Neural crest cell (in vitro differentiated cells): ENCODE measurements at regions not wholly inside any gene's neighbourhood (a gene's known extent, or its start where the extent isn't known, plus 50 kb on each side); places are given as distances from the start of the nearest gene placed in this dataset.

ENCODE experiments used
- DNase-seq: peaks from one replicate; pipeline ENCODE4 v3.0.0; 2021; ENCODE audit warnings: low read depth, mixed read lengths, low spot score
- H3K27ac Mint-ChIP-seq: one replicate; pipeline ENCODE4 v1.8.0; 2021; ENCODE audit warnings: mild to moderate bottlenecking, mixed read lengths; ENCODE audit not compliant: unreplicated experiment
- H3K27me3 Mint-ChIP-seq: 2 replicates; pipeline ENCODE4 v1.8.0; 2021; ENCODE audit warnings: low read depth, mild to moderate bottlenecking, mixed read lengths
- H3K36me3 Mint-ChIP-seq: 2 replicates; pipeline ENCODE4 v1.8.0; 2021; ENCODE audit warnings: low read depth, mild to moderate bottlenecking, mixed read lengths
- H3K4me1 Mint-ChIP-seq: 2 replicates; pipeline ENCODE4 v1.8.0; 2021; ENCODE audit warnings: mixed read lengths
- H3K4me3 Mint-ChIP-seq: one replicate; pipeline ENCODE4 v1.8.0; 2021; ENCODE audit warnings: mild to moderate bottlenecking, mixed read lengths
- H3K9me3 Mint-ChIP-seq: 2 replicates; pipeline ENCODE4 v1.8.0; 2021; ENCODE audit warnings: mixed read lengths
- TF ChIP-seq, protein P1 (sequence below): fragments of 200-600 bp; sonication (generic); conservative IDR thresholded peaks from 2 replicates; pipeline ENCODE4 v1.5.0; 2021; ENCODE audit warnings: antibody characterized with exemption, mild to moderate bottlenecking

DNA sequence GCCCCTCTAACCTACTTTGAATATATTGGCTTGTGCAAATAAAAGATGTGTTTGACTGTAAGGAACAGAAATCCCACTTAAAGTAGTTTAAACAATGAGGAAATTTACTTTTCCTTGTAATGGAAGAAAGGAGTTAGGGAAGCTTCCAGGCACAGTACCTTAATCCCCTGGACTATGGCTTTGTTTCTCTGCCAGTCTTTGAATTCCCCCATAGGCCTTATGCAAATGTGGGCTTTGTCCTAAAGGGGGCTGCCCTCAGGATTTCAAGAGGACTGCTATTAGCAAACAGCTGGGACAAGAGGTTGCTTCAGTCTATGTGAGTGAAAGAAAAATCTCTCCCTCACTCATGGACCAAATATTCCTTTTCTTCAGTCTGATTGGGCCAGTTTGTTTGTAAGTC, 255.1 kb upstream of the THSD7B start:
- no peaks in the 10 kb centered on the region for H3K36me3 Mint-ChIP-seq
- H3K9me3 Mint-ChIP-seq: no peaks in the 10 kb centered on the region
- TF ChIP-seq, protein P1, sequence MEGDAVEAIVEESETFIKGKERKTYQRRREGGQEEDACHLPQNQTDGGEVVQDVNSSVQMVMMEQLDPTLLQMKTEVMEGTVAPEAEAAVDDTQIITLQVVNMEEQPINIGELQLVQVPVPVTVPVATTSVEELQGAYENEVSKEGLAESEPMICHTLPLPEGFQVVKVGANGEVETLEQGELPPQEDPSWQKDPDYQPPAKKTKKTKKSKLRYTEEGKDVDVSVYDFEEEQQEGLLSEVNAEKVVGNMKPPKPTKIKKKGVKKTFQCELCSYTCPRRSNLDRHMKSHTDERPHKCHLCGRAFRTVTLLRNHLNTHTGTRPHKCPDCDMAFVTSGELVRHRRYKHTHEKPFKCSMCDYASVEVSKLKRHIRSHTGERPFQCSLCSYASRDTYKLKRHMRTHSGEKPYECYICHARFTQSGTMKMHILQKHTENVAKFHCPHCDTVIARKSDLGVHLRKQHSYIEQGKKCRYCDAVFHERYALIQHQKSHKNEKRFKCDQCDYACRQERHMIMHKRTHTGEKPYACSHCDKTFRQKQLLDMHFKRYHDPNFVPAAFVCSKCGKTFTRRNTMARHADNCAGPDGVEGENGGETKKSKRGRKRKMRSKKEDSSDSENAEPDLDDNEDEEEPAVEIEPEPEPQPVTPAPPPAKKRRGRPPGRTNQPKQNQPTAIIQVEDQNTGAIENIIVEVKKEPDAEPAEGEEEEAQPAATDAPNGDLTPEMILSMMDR: no peak
- H3K27ac Mint-ChIP-seq: no peak overlapping the region
- H3K4me3 Mint-ChIP-seq: no peak overlapping the region
- peaks cover 3% of the 10 kb centered on the region for H3K4me1 Mint-ChIP-seq
- H3K27me3 Mint-ChIP-seq: peaks cover 26% of the 10 kb centered on the region
- DNase-seq: no peak

DNA sequence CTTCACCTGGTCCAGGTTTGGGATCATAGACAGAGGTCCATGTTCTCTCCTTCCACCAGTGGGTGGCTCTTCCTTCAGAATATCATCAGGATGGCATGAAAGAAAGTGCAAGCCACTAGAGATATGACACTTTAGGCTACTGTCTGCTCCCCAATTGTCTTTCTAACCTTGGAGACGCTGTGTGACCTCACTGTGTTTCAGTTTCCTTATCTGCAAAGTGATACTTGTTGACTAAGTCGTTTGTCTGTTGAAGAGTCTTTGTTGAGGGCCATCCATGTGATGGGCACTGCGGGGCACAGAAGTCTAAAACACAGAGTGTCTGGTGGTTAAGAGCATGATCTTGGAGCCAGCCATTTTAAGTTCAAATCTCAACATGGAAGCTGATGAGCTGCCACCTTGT, 259.9 kb upstream of the THSD7B start:
- H3K27ac Mint-ChIP-seq: no peak overlapping the region
- H3K4me1 Mint-ChIP-seq: peaks cover 3% of the 10 kb centered on the region
- H3K36me3 Mint-ChIP-seq: no peaks in the 10 kb centered on the region
- TF ChIP-seq, protein P1: no peak
- H3K4me3 Mint-ChIP-seq: no peak overlapping the region
- peaks cover 10% of the 10 kb centered on the region for H3K27me3 Mint-ChIP-seq
- H3K9me3 Mint-ChIP-seq: no peaks in the 10 kb centered on the region
- no peak for DNase-seq

DNA sequence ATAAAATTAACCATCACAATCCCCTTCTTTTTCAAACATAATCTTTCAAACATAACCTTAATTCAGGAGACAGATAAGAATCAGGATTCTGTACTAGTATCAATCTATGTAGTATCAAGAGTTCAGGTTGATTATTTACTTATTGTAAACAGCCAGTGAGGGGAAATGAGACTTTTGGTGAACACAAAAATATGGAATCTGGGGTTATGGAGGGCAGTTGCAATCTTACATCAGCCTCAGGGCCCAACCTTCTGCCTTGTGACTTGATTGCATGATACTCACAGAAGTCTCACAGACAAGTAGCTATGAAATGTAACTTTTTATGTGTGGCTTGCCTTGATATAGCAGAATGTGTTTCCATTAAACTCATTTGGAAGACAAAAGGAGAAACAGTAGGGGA, 262.7 kb upstream of the THSD7B start:
- H3K4me3 Mint-ChIP-seq: no peak overlapping the region
- no peak for DNase-seq
- no peaks in the 10 kb centered on the region for H3K36me3 Mint-ChIP-seq
- no peak overlapping the region for H3K27ac Mint-ChIP-seq
- no peaks in the 10 kb centered on the region for H3K4me1 Mint-ChIP-seq
- TF ChIP-seq, protein P1: no peak
- no peaks in the 10 kb centered on the region for H3K9me3 Mint-ChIP-seq
- H3K27me3 Mint-ChIP-seq: peaks cover 5% of the 10 kb centered on the region

DNA sequence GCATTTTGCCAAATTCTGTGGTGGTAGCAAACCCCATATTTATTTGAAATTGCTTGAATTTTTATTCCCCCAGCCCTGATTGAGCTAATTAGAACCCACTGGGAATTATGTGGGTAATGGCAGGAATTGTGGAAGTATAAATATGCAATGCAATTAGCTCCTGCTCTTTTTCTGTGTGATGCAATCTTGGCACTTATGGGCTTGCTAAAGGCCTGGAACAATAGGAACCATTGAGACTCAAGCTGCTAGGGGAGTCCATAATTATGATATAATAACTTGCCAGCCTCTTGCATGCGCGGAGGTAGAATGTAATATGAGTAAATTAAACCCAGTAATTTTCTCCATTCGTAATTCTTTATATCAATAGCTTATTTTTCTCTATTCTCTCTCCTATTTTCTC, 267.6 kb upstream of the THSD7B start:
- Mint-ChIP-seq H3K4me3 (no peak overlapping the region), H3K27me3 (peaks cover 15% of the 10 kb centered on the region), H3K9me3 (no peaks in the 10 kb centered on the region), H3K4me1 (no peaks in the 10 kb centered on the region), H3K36me3 (no peaks in the 10 kb centered on the region), H3K27ac (no peak overlapping the region)
- TF ChIP-seq, protein P1: no peak
- no peak for DNase-seq

DNA sequence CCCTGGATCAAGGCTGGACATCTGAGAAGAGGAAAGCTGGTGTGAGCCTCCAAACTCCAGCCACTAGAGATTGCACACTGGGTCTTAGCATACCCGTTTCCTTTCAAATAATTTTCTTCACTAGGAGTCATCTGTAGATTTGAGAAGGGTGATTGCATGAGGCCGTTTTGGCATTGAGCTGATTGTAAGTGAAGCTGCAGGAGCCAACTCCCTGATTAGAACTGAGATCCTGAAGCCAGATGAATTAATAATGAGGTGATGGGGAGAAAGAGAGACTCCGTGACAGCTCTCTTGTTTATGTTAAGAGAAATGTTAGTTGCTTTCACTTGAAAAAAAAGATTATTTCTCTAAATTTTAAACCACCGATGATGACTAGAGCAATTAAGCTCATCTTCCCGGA, 268.4 kb upstream of the THSD7B start:
- Mint-ChIP-seq H3K4me3 (no peak overlapping the region), H3K27me3 (peaks cover 13% of the 10 kb centered on the region), H3K36me3 (no peaks in the 10 kb centered on the region), H3K4me1 (no peaks in the 10 kb centered on the region), H3K9me3 (no peaks in the 10 kb centered on the region), H3K27ac (no peak overlapping the region)
- no peak for DNase-seq
- TF ChIP-seq, protein P1: no peak

DNA sequence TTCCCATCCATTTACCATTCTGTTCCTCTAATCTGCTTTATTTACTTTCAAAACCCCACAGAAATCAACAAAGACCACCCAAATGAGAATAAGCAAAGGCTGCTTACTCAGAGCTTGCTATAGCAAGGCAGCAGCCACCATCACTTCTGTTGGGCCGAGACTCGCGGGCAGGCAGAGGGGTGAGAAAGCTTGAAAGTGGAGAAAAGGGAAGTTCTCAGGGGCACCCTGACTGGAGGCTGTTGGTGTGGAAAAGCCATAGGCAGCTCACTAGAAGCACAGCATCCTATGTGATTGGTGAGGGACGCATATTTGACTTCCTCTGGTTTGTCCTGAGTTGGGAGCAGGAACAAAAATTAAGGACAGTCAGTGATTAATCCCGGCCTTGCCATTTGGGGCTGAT, 269.7 kb upstream of the THSD7B start:
- no peak for DNase-seq
- Mint-ChIP-seq H3K27me3 (peaks cover 23% of the 10 kb centered on the region), H3K27ac (no peak overlapping the region), H3K36me3 (no peaks in the 10 kb centered on the region), H3K4me3 (no peak overlapping the region), H3K9me3 (no peaks in the 10 kb centered on the region), H3K4me1 (no peaks in the 10 kb centered on the region)
- TF ChIP-seq, protein P1: no peak
